ENCODE measurements at regions not wholly inside any gene's neighbourhood (a gene's known extent, or its start where the extent isn't known, plus 50 kb on each side); places are given as distances from the start of the nearest gene placed in this dataset.
"Not testable (repeated sequence)": the region's sequence is repeated elsewhere in the genome, so short reads cannot be mapped to it uniquely, and the experiment has no call there.

GRCh38 chr1:149686593-149687238, 95.8 kb upstream of the FCGR1A start:
- not testable (repeated sequence) for TF ChIP-seq POLR2A, CTCF (IDR thresholded peaks at IDR 0.05)
